22Rv1 (cell line): ENCODE measurements at regions not wholly inside any gene's neighbourhood (a gene's known extent, or its start where the extent isn't known, plus 50 kb on each side); places are given as distances from the start of the nearest gene placed in this dataset.

ENCODE experiments used
- H3K27ac ChIP-seq: fragments of 450-650 bp; 2 replicates; pipeline ENCODE4 v1.5.1; 2017
- ZFX ChIP-seq: fragments of 450-650 bp; IDR thresholded peaks from 2 replicates; pipeline ENCODE4 v1.6.1; 2017; ENCODE audit warnings: antibody characterized with exemption, borderline replicate concordance
- TF ChIP-seq, protein P1 (sequence below): fragments of 450-650 bp; IDR thresholded peaks from 2 replicates; pipeline ENCODE4 v1.5.1; 2017; ENCODE audit warnings: mild to moderate bottlenecking

DNA sequence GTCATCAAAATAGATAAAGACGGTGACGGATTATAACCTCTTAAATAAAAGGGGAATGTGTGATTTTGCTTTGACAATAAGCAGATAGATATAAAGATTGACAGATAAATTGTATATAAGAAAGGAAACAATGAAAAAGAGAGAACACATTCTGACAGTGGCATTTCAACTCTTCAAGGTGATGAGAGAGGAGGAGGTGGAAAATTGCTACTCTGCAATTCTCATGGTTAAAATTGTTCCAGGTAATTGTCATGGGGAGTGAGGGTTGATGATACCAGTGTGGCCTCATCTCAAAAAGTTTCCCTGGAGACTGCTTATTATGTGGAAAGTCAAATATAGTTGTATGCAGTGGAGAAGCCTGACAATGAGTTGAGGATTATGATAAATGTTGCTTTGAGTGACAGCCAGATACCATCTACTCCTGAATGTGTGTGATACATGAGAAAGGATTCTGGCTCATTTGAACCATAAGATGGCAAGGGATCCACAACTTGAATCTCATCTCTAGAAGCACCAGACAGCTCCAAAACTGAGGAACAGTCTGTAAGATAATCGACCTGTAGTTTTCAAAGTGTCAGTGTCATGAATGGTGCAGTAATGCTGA is 1290.6 kb upstream of the CDH8 start:
- no peak overlapping the region for H3K27ac ChIP-seq
- TF ChIP-seq ZFX: no peak
- TF ChIP-seq, protein P1, sequence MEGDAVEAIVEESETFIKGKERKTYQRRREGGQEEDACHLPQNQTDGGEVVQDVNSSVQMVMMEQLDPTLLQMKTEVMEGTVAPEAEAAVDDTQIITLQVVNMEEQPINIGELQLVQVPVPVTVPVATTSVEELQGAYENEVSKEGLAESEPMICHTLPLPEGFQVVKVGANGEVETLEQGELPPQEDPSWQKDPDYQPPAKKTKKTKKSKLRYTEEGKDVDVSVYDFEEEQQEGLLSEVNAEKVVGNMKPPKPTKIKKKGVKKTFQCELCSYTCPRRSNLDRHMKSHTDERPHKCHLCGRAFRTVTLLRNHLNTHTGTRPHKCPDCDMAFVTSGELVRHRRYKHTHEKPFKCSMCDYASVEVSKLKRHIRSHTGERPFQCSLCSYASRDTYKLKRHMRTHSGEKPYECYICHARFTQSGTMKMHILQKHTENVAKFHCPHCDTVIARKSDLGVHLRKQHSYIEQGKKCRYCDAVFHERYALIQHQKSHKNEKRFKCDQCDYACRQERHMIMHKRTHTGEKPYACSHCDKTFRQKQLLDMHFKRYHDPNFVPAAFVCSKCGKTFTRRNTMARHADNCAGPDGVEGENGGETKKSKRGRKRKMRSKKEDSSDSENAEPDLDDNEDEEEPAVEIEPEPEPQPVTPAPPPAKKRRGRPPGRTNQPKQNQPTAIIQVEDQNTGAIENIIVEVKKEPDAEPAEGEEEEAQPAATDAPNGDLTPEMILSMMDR: no peak

DNA sequence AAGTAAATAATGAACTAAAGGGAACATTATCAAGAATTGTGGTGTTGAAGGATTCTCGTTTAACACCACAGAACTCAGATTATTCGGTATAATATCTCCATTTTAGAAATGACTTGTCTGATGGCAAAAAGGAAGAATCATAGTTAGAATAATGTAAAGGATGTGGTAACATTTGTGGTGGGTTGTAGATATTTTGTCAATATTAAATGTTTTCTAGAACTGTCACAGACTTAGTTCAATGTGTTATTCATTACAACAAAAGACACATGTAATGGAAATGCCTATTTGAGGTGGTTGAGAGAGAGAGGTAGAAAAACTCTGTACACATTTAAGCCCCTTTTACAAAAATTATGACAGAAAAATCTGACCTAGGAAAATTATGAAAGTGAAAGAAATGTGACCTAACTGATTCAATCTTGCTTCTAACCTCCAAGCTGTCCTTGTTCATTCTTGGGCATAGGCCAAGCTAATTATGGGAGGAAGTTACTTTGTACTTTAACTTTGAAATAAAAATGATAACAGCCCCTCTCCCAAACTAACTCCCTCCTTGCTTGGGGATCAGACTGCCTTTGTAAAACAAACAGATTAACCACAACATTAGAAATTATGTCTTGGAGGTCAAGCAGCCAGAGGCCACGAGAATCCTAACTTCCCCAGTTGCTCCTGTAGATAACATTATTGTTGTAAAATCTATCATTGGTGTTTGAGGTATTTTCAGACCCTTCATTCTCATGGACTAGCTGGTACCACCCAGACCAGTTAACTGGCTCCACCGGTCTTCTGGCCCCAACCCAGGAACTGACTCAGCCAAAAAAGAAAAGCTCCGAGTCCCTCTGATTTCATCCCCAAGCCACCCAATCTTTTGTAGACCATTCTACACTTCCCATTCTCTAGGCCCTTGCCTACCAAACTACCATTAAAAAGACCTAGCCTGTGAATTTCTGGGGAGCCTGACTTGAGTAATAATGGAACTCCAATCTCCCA is 1287.8 kb upstream of the CDH8 start:
- TF ChIP-seq ZFX: no peak
- TF ChIP-seq, protein P1: no peak
- H3K27ac ChIP-seq: no peak overlapping the region

DNA sequence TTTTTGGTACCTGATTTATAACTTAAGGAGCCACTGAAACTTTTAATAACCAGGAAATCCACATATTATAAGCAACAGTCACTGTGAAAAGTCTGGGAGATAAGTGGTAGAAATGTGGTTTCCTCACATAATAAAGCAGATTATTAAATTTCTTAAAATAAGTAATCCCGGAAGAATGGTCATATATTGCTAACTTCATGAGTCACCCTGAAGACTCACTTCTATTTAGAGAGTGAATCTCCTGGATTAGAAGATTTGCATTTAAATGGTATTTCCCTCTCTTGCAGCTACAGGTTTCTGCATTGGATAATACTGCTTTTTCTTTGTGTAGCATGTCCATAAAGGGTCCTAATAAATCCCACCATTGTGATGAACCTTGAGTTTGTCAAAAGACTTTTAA is 1286.8 kb upstream of the CDH8 start:
- TF ChIP-seq, protein P1: no peak
- no peak for TF ChIP-seq ZFX
- H3K27ac ChIP-seq: no peak overlapping the region

DNA sequence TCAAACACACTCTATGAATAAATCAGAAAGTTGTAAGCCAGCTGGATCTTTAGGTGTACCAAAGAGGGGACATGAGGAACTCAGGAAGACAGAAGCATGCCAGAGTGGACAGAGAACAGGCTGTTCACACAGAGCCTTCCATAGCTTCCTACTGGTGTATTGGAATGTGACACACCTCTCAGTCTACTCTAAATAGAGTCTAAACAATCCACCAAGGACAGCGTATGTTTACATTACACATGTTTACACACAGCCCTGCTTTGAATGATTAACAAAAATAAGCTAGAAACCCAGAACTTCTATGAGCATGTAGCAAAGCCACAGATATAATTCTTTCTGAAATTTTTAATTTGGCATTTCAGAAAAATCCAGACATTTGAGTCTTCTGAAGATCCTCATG is 1279.0 kb upstream of the CDH8 start:
- peak overlapping the region; percentile 44; the same call in 1 of the 2 replicates for H3K27ac ChIP-seq
- TF ChIP-seq, protein P1: no peak
- TF ChIP-seq ZFX: no peak

DNA sequence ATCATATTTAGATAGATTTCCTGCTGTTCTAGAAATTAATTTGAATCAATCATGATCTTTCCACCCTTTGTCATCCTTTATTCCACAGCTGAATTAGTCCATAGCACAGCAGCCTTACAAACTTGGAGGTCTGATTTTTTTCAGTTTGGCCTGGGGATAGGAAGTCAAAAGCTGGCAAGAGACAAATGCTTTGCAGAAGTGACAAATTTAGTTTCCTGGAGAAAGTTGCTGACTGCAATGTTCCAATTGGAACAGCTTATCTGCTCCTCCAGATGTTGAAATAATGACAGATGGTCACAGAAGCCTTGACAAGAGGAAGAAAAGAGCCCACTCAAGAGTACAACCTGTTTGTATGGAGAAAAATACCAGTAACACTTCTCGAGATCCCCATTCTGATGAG is 1276.1 kb upstream of the CDH8 start:
- no peak for TF ChIP-seq ZFX
- TF ChIP-seq, protein P1: no peak
- no peak overlapping the region for H3K27ac ChIP-seq

DNA sequence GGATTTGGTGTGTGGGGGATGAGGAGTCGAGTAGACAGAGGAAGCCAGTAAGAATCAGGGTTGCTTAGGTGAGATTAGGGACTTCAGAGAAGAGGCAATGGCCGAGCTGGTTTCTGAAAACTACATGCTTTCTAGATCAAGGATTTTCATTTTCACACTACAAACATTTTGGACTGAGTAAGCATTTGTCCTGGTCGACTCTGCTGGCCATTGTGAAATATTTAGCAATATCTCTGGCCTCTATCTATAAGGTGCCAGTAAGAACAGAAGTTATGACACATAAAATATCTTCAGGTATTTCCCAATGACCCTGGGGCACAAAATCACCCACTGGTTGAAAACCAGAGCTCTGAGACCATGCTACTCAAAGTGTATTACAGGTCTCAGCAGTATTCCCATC is 1275.1 kb upstream of the CDH8 start:
- H3K27ac ChIP-seq: no peak overlapping the region
- TF ChIP-seq, protein P1: no peak
- no peak for TF ChIP-seq ZFX

DNA sequence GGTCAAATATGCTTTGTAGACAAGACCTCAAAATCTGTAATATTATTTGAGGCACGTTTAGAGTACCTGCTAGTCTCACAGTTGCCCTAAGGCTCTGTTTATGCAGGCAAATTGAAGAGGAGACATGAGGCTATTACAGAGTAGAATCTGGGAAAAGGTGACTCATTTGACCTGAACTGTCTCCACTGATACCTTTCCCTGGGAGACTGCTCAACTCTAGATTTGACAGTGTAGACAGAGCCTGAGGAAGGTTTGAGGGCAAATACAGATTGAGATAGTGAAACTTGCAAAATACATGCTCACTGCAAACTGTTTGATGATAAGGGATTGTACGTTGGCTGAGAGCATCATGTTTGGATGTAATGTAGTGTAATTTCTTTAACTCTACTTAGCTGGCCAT is 1266.6 kb upstream of the CDH8 start:
- no peak overlapping the region for H3K27ac ChIP-seq
- TF ChIP-seq ZFX: no peak
- TF ChIP-seq, protein P1: no peak
